ENCODE measurements at regions not wholly inside any gene's neighbourhood (a gene's known extent, or its start where the extent isn't known, plus 50 kb on each side); places are given as distances from the start of the nearest gene placed in this dataset.

DNA sequence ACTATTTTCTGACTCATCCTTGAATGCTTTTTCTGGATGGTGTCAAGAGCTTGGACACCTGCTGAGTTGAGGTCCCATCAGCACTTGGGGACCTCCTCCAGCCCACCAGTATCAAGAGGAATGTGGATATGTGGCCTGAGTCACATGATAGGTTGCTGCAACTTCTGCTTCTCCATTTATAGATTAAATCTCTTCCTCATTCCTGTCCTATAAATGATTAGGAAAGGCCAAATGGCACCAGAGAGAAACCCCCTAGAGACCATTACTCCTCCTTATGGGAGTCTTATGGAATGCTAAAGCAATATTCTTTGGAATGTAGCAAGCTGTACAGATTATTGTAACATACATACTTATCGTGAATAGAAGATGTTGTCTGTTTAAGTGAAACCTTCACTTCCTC, 85.6 kb downstream of the NEUROD6 start:
- no peak overlapping the region for H3K27ac ChIP-seq (ENCODE audit: low read length)
- H2AFZ ChIP-seq (ENCODE audit: low read length) = no peak overlapping the region
- no peak overlapping the region for H3K4me2 ChIP-seq (ENCODE audit: low read depth, low read length, poor library complexity, severe bottlenecking)
- no peaks in the 10 kb centered on the region for H3K9me3 ChIP-seq (ENCODE audit: low read length)
- no peaks in the 10 kb centered on the region for H3K79me2 ChIP-seq (ENCODE audit: low read length)
- no peaks in the 10 kb centered on the region for H3K27me3 ChIP-seq (ENCODE audit: low read length)
- no peaks in the 10 kb centered on the region for H4K20me1 ChIP-seq (ENCODE audit: insufficient read depth, low read depth, low read length)
- no peaks in the 10 kb centered on the region for H3K9me2 ChIP-seq (replicated peaks; ENCODE audit: insufficient read depth, low read length)
- no peaks in the 10 kb centered on the region for H3K36me3 ChIP-seq (ENCODE audit: insufficient read depth, low read length)
- no peak overlapping the region for H3K4me3 ChIP-seq (ENCODE audit: low read length)
- no peaks in the 10 kb centered on the region for H3K4me1 ChIP-seq (ENCODE audit: low read length)
- no peak for DNase-seq
- H3K9ac ChIP-seq (ENCODE audit: low read length) = no peak overlapping the region

DNA sequence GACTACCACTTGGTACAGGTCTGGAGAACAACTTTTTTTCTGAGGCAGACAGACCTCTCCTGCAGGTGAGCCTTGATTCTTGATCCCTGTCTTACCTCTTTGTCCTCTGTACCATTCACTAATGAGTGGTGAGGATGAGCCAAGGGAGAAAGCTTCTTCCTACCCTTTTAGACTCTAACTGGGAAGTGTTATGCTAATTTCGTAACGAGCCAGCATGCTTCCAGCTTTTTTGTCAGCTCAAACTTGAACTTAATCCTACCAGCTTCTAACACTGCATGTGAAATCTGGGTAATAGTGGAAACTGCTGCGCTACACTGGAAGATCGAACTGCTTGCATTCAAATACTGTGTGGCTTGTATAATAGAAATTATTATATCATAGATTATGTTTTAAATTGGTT, 87.0 kb downstream of the NEUROD6 start:
- no peaks in the 10 kb centered on the region for H3K36me3 ChIP-seq (ENCODE audit: insufficient read depth, low read length)
- no peaks in the 10 kb centered on the region for H3K79me2 ChIP-seq (ENCODE audit: low read length)
- H2AFZ ChIP-seq (ENCODE audit: low read length) = no peak overlapping the region

DNA sequence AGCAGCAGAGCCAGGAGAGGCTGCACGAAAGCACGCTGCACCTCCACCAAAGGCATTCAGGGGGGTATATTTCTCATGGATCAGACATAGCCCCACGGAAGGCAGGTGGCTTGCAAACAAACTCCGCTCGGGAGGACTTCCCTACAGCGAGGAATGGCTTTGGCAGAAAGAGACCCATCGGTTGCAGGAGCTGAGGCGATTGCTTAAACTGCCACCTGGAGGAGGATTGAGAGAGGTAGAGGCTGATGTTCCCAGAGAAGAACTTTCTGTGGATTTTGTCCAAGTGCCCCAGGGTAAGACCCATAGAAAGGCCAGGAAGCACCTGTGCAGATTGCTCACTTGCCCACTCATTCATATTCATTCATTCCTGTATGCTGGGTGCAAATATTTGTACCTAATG, 89.1 kb downstream of the NEUROD6 start:
- Histone ChIP-seq H3K27me3 (ENCODE audit: low read length) (no peaks in the 10 kb centered on the region), H2AFZ (ENCODE audit: low read length) (no peak overlapping the region), H3K36me3 (ENCODE audit: insufficient read depth, low read length) (no peaks in the 10 kb centered on the region), H3K9me2 (replicated peaks; ENCODE audit: insufficient read depth, low read length) (no peaks in the 10 kb centered on the region), H3K4me1 (ENCODE audit: low read length) (no peaks in the 10 kb centered on the region), H3K9ac (ENCODE audit: low read length) (no peak overlapping the region), H3K27ac (ENCODE audit: low read length) (no peak overlapping the region), H3K4me3 (ENCODE audit: low read length) (no peak overlapping the region), H4K20me1 (ENCODE audit: insufficient read depth, low read depth, low read length) (no peaks in the 10 kb centered on the region), H3K79me2 (ENCODE audit: low read length) (no peaks in the 10 kb centered on the region), H3K4me2 (ENCODE audit: low read depth, low read length, poor library complexity, severe bottlenecking) (no peak overlapping the region), H3K9me3 (ENCODE audit: low read length) (no peaks in the 10 kb centered on the region)
- no peak for DNase-seq

More for the DNA sequence above, 87.0 kb downstream of the NEUROD6 start:
- Histone ChIP-seq H3K4me1 (ENCODE audit: low read length) (no peaks in the 10 kb centered on the region), H3K4me2 (ENCODE audit: low read depth, low read length, poor library complexity, severe bottlenecking) (no peak overlapping the region), H3K4me3 (ENCODE audit: low read length) (no peak overlapping the region), H3K27ac (ENCODE audit: low read length) (no peak overlapping the region), H3K27me3 (ENCODE audit: low read length) (no peaks in the 10 kb centered on the region), H4K20me1 (ENCODE audit: insufficient read depth, low read depth, low read length) (no peaks in the 10 kb centered on the region), H3K9ac (ENCODE audit: low read length) (no peak overlapping the region), H3K9me2 (replicated peaks; ENCODE audit: insufficient read depth, low read length) (no peaks in the 10 kb centered on the region), H3K9me3 (ENCODE audit: low read length) (no peaks in the 10 kb centered on the region)
- no peak for DNase-seq

DNA sequence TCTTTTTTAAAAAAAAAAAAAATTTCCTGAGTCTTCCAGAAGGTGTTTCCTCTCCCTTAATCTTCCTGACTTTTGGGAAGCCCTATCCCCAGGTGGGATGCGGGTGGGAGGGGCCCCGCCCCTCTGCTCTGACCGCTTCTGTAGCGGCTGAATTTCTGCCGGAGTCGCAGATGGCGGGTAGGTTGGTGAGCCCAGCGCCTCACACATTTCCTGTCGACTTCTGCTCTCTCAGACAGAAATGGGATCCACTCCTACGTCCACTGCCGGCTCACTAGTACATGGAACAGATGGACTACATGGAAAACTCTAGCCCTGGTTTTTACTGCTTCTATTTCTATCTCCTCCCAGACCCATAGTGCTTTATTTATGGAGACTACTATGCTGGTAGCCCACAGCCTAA, 90.9 kb downstream of the NEUROD6 start:
- no peaks in the 10 kb centered on the region for H4K20me1 ChIP-seq (ENCODE audit: insufficient read depth, low read depth, low read length)
- no peaks in the 10 kb centered on the region for H3K27me3 ChIP-seq (ENCODE audit: low read length)
- H3K9me2 ChIP-seq (replicated peaks; ENCODE audit: insufficient read depth, low read length) = no peaks in the 10 kb centered on the region
- H3K4me1 ChIP-seq (ENCODE audit: low read length) = no peaks in the 10 kb centered on the region
- H3K79me2 ChIP-seq (ENCODE audit: low read length) = no peaks in the 10 kb centered on the region
- H3K9ac ChIP-seq (ENCODE audit: low read length) = no peak overlapping the region
- H3K9me3 ChIP-seq (ENCODE audit: low read length) = no peaks in the 10 kb centered on the region
- no peak overlapping the region for H3K4me3 ChIP-seq (ENCODE audit: low read length)
- H2AFZ ChIP-seq (ENCODE audit: low read length) = no peak overlapping the region
- no peak for DNase-seq
- H3K4me2 ChIP-seq (ENCODE audit: low read depth, low read length, poor library complexity, severe bottlenecking) = no peak overlapping the region
- H3K27ac ChIP-seq (ENCODE audit: low read length) = no peak overlapping the region
- no peaks in the 10 kb centered on the region for H3K36me3 ChIP-seq (ENCODE audit: insufficient read depth, low read length)

DNA sequence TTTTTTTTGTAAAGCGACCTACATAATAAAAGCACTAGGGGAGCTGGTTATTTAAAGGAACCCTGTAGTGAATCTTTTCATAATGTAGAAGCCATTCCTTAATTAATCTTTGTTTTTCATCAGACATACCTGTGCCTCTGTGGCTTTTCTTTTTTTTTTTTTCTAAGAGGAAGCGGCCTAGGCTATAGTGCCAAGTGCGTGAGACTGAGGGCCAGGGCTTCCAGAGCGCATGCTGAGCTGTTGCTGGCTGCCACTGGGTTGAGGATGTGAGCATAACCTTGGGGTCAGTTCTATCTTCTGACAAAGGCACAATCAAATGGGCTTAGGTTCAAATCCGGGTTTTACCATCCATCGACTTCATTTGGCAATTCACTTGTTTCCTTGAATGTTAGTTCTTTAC, 103.7 kb downstream of the NEUROD6 start:
- H3K79me2 ChIP-seq (ENCODE audit: low read length) = no peaks in the 10 kb centered on the region
- H3K36me3 ChIP-seq (ENCODE audit: insufficient read depth, low read length) = no peaks in the 10 kb centered on the region
- H3K9ac ChIP-seq (ENCODE audit: low read length) = no peak overlapping the region
- H3K27me3 ChIP-seq (ENCODE audit: low read length) = no peaks in the 10 kb centered on the region
- H4K20me1 ChIP-seq (ENCODE audit: insufficient read depth, low read depth, low read length) = no peaks in the 10 kb centered on the region
- H3K4me1 ChIP-seq (ENCODE audit: low read length) = no peaks in the 10 kb centered on the region
- no peaks in the 10 kb centered on the region for H3K9me2 ChIP-seq (replicated peaks; ENCODE audit: insufficient read depth, low read length)
- DNase-seq = no peak
- no peak overlapping the region for H3K4me3 ChIP-seq (ENCODE audit: low read length)
- H3K4me2 ChIP-seq (ENCODE audit: low read depth, low read length, poor library complexity, severe bottlenecking) = no peak overlapping the region
- H2AFZ ChIP-seq (ENCODE audit: low read length) = no peak overlapping the region
- no peak overlapping the region for H3K27ac ChIP-seq (ENCODE audit: low read length)
- H3K9me3 ChIP-seq (ENCODE audit: low read length) = no peaks in the 10 kb centered on the region

DNA sequence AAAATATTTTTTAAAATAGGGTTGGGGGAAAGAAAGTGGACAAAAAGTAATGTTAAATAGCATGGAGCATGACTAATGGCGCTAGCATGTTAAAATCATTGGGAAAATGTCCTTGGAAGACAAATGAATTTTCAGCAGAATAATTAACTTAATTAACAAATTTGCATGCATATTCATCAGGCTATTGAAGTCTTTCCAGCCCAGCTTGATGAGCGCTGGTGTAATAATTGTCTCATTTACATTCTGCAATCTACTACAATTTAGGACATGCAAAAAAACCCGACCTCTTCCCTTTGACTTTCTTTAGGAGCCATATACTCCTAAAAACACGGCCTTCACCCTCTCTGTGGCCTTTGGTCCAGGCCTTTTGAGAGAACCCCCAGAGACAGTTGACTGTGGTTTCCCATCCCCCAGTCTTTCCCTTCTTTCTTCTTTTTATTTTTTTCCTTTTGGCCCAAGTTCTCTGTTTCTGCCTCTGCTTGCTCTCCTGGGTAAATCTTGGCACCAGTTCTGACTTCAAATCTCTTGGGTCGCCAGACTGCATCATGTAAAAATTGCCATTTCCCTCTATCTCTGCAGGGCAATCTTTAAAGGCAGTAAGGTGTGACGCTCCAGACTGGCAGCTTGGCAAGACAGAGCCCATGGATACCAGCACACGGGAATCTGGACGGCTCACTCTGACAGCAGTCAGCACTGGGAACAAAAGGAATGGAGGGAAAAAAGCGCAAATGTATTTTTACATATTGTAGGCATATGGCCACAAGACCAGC, 105.5 kb downstream of the NEUROD6 start:
- no peaks in the 10 kb centered on the region for H3K79me2 ChIP-seq (ENCODE audit: low read length)

DNA sequence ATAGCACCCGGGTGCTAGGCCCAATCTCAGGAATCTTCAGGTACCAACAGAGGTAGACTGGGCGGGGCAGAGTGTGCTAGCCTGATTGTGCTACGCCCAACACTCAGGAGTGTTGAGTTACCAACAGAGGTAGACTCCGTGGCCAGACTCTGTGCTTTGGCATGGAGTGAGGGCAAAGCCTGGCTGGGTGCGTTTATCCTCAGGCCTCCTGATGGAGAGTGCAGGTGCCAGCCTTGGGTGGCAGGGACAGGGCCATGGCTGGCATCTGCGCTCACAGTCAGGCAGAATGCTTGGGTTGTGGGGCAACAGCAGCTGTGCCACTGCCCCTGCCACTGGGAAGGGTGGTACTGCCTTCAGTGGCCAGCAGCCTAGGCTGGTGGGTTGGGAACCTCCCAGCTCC, 111.6 kb downstream of the NEUROD6 start:
- no peak overlapping the region for H2AFZ ChIP-seq (ENCODE audit: low read length)
- no peaks in the 10 kb centered on the region for H4K20me1 ChIP-seq (ENCODE audit: insufficient read depth, low read depth, low read length)
- H3K27ac ChIP-seq (ENCODE audit: low read length) = no peak overlapping the region
- H3K4me1 ChIP-seq (ENCODE audit: low read length) = no peaks in the 10 kb centered on the region
- no peak overlapping the region for H3K9ac ChIP-seq (ENCODE audit: low read length)
- no peak for DNase-seq
- no peaks in the 10 kb centered on the region for H3K36me3 ChIP-seq (ENCODE audit: insufficient read depth, low read length)
- H3K9me3 ChIP-seq (ENCODE audit: low read length) = peaks cover 14% of the 10 kb centered on the region
- H3K4me3 ChIP-seq (ENCODE audit: low read length) = no peak overlapping the region
- no peaks in the 10 kb centered on the region for H3K27me3 ChIP-seq (ENCODE audit: low read length)
- H3K79me2 ChIP-seq (ENCODE audit: low read length) = no peaks in the 10 kb centered on the region
- H3K9me2 ChIP-seq (replicated peaks; ENCODE audit: insufficient read depth, low read length) = no peaks in the 10 kb centered on the region
- no peak overlapping the region for H3K4me2 ChIP-seq (ENCODE audit: low read depth, low read length, poor library complexity, severe bottlenecking)

More for the DNA sequence above, 105.5 kb downstream of the NEUROD6 start:
- Histone ChIP-seq H3K36me3 (ENCODE audit: insufficient read depth, low read length) (no peaks in the 10 kb centered on the region), H3K4me3 (ENCODE audit: low read length) (no peak overlapping the region), H3K4me1 (ENCODE audit: low read length) (no peaks in the 10 kb centered on the region), H3K9me3 (ENCODE audit: low read length) (no peaks in the 10 kb centered on the region), H3K9ac (ENCODE audit: low read length) (no peak overlapping the region), H2AFZ (ENCODE audit: low read length) (no peak overlapping the region), H3K4me2 (ENCODE audit: low read depth, low read length, poor library complexity, severe bottlenecking) (no peak overlapping the region), H4K20me1 (ENCODE audit: insufficient read depth, low read depth, low read length) (no peaks in the 10 kb centered on the region), H3K27ac (ENCODE audit: low read length) (no peak overlapping the region), H3K27me3 (ENCODE audit: low read length) (no peaks in the 10 kb centered on the region), H3K9me2 (replicated peaks; ENCODE audit: insufficient read depth, low read length) (no peaks in the 10 kb centered on the region)
- DNase-seq = no peak

DNA sequence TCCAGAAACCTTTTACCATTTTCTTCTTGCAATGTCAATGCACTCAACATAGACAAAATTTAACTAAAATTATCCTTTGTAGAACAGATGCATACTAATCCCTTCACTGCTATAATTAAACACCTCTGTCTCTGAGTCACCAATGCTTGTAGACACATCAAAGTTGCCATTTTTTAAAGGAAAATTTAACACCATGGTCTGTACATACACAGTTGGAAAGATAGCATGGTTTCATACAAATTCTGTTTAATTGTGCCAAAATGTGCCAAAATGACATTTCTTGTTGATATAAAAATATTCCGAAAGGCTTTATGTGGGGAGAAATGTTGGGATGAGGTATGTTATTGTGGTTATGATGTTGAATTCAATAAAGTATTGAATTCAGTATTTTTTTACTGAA, 125.8 kb downstream of the NEUROD6 start:
- no peak for DNase-seq
- Histone ChIP-seq H3K9ac (ENCODE audit: low read length) (no peak overlapping the region), H3K4me3 (ENCODE audit: low read length) (no peak overlapping the region), H3K79me2 (ENCODE audit: low read length) (no peaks in the 10 kb centered on the region), H3K9me2 (replicated peaks; ENCODE audit: insufficient read depth, low read length) (no peaks in the 10 kb centered on the region), H3K27ac (ENCODE audit: low read length) (no peak overlapping the region), H3K4me2 (ENCODE audit: low read depth, low read length, poor library complexity, severe bottlenecking) (no peak overlapping the region), H3K27me3 (ENCODE audit: low read length) (no peaks in the 10 kb centered on the region), H4K20me1 (ENCODE audit: insufficient read depth, low read depth, low read length) (no peaks in the 10 kb centered on the region), H2AFZ (ENCODE audit: low read length) (no peak overlapping the region), H3K36me3 (ENCODE audit: insufficient read depth, low read length) (no peaks in the 10 kb centered on the region), H3K9me3 (ENCODE audit: low read length) (no peaks in the 10 kb centered on the region), H3K4me1 (ENCODE audit: low read length) (no peaks in the 10 kb centered on the region)
